Spleen (tissue), 11 donors: ENCODE measurements at regions not wholly inside any gene's neighbourhood (a gene's known extent, or its start where the extent isn't known, plus 50 kb on each side); places are given as distances from the start of the nearest gene placed in this dataset.

Experiments used
- DNase-seq: peaks from one replicate; pipeline ENCODE4 v3.0.0-alpha.2; 2020
- H3K27ac ChIP-seq, 8 donors: fragments of 200-600 bp; sonication (generic) in 7 of 8; 1 replicate in 4 of 8; 2 replicates in 4 of 8; pipeline versions ENCODE4 v1.5.0 to v1.8.0; 2016 to 2021; ENCODE audit warnings: inconsistent platforms in 4 of 8, mild to moderate bottlenecking in 4 of 8, moderate library complexity in 1 of 8
- H3K27me3 ChIP-seq, 7 donors: fragments of 200-600 bp; sonication (generic) in 6 of 7; replicated peaks in 1 of 7; 1 replicate in 4 of 7; 2 replicates in 3 of 7; pipeline versions ENCODE4 v1.5.0 to v1.8.0; 2016 to 2021; ENCODE audit warnings: inconsistent platforms in 3 of 7, mild to moderate bottlenecking in 1 of 7
- H3K36me3 ChIP-seq, 6 donors: fragments of 200-600 bp; sonication (generic) in 5 of 6; 1 replicate in 4 of 6; 2 replicates in 2 of 6; pipeline versions ENCODE4 v1.5.0 to v1.8.0; 2016 to 2021; ENCODE audit warnings: inconsistent platforms in 2 of 6
- H3K4me1 ChIP-seq, 6 donors: fragments of 200-600 bp; sonication (generic) in 5 of 6; 1 replicate in 3 of 6; 2 replicates in 3 of 6; pipeline versions ENCODE4 v1.5.0 to v1.8.0; 2016 to 2021; ENCODE audit warnings: inconsistent platforms in 3 of 6
- H3K4me3 ChIP-seq, 8 donors: fragments of 200-600 bp; sonication (generic) in 7 of 8; 1 replicate in 4 of 8; 2 replicates in 4 of 8; pipeline versions ENCODE4 v1.5.0 to v1.8.0; 2016 to 2021; ENCODE audit warnings: inconsistent platforms in 4 of 8, mild to moderate bottlenecking in 4 of 8, moderate library complexity in 2 of 8
- H3K9me3 ChIP-seq, 8 donors: fragments of 200-600 bp; sonication (generic) in 7 of 8; 1 replicate in 4 of 8; 2 replicates in 4 of 8; pipeline versions ENCODE4 v1.5.0 to v1.8.0; 2016 to 2021; ENCODE audit warnings: inconsistent platforms in 4 of 8
- POLR2A ChIP-seq, 3 donors: fragments of 450-650 bp; IDR thresholded peaks; one replicate each; pipeline ENCODE4 v1.5.1; 2017; ENCODE audit warnings: antibody characterized with exemption in 3 of 3, mild to moderate bottlenecking in 1 of 3
- POLR2AphosphoS5 ChIP-seq, 3 donors: sonication (generic); formaldehyde crosslinking; IDR thresholded peaks; one replicate each; pipeline ENCODE4 v1.5.1; 2017; ENCODE audit warnings: antibody characterized with exemption in 3 of 3
- WGBS, 5 donors: extraction: QIAGEN DNeasy Blood & Tissue Kit in 3 of 5; methylation state at CpG; one replicate each; pipeline versions ENCODE4 v1.1.5 to v1.1.7; 2013 to 2018; 5-methylcytosine and 5-hydroxymethylcytosine counted together
- intact Hi-C: fragments of 100-400 bp; cut with DNase I; formaldehyde crosslinking; loops from one replicate; pipeline ENCODE4 v1.15.0; 2023; ENCODE audit warnings: low total_unique reads
- TF ChIP-seq, protein P1 (sequence below), 11 experiments: fragments of 200-600 bp in 7 of 11; fragments of 450-650 bp in 4 of 11; sonication (generic) in 4 of 11; IDR thresholded peaks in 8 of 11; conservative IDR thresholded peaks in 3 of 11; 1 replicate in 7 of 11; 2 replicates in 4 of 11; pipeline versions ENCODE4 v1.4.0 to v1.8.0; 2016 to 2021; ENCODE audit warnings: antibody characterized with exemption in 11 of 11, inconsistent platforms in 4 of 11, mild to moderate bottlenecking in 1 of 11
- donor health status: healthy with polysubstance abuse.
- donor health status: DM: no; HTN: no; CAD: no; lungs with moderate emphysema.
- donor health status: DM: no; HTN: no; CAD: no.
- donor health status: Bipolar disorder and iron deficiency.
- donor health status: healthy.
- donor health status: DM: no; HTN: no; CAD: no.
- donor health status: DM: yes; HTN: yes; CAD: no.

DNA sequence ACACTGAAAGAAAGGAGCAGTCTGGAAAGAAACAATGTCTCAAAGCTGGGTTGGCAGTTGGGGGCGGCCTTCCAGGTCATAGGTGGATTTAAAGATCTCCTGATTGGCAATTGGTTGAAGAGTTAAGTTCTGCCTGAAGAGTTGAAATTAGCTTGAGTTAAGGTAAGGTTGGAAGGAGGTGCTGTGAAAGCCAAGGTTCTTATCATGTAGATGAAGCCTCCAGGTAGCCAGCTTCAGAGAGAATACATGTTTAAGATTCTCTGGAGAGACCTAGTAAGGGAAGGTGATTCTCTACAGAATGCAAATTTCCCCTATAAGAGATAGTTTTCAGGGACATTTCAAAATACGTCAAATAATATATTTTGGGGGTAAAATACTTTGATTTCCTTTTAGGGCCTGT is 387.1 kb downstream of the TMEM232 start:
- no peak overlapping the region for H3K4me3 ChIP-seq
- no peaks in the 10 kb centered on the region for H3K4me1 ChIP-seq
- H3K9me3 ChIP-seq = no peaks in the 10 kb centered on the region
- H3K27me3 ChIP-seq = no peaks in the 10 kb centered on the region
- TF ChIP-seq, protein P1, sequence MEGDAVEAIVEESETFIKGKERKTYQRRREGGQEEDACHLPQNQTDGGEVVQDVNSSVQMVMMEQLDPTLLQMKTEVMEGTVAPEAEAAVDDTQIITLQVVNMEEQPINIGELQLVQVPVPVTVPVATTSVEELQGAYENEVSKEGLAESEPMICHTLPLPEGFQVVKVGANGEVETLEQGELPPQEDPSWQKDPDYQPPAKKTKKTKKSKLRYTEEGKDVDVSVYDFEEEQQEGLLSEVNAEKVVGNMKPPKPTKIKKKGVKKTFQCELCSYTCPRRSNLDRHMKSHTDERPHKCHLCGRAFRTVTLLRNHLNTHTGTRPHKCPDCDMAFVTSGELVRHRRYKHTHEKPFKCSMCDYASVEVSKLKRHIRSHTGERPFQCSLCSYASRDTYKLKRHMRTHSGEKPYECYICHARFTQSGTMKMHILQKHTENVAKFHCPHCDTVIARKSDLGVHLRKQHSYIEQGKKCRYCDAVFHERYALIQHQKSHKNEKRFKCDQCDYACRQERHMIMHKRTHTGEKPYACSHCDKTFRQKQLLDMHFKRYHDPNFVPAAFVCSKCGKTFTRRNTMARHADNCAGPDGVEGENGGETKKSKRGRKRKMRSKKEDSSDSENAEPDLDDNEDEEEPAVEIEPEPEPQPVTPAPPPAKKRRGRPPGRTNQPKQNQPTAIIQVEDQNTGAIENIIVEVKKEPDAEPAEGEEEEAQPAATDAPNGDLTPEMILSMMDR (IDR thresholded peaks at IDR 0.05 in 8 of 11, conservative IDR thresholded peaks at IDR 0.05 in 3 of 11) = no peak
- TF ChIP-seq POLR2AphosphoS5 (IDR thresholded peaks at IDR 0.05) (no peak), POLR2A (IDR thresholded peaks at IDR 0.05) (no peak)
- 86 to 96% (median 89%) methylated on average over 2 of the region's 2 CpGs for WGBS, 5 donors
- no peak overlapping the region for H3K27ac ChIP-seq
- intact Hi-C loops = no loop called here
- H3K36me3 ChIP-seq = no peaks in the 10 kb centered on the region
- DNase-seq = no peak

DNA sequence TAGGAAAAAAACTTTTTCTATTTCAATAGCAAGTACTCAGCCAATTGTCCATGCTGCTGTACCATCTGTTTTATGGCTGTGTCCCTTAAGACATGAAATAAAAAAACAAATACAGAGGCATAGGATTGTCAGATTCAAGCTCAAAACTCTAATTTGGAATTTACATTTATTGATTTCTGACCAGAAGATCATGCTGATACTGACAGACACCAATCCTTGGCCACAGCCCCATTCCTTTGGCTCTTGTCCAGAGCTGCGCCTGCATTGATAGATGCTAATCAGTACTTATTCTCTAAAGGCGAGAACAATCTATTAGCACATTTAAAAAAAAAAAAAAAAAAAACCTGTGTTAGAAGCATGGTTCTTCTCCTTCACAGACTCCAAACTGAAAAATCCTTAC is 384.6 kb downstream of the TMEM232 start:
- DNase-seq = no peak
- Histone ChIP-seq H3K9me3 (no peaks in the 10 kb centered on the region), H3K27me3 (no peaks in the 10 kb centered on the region), H3K27ac (no peak overlapping the region), H3K36me3 (no peaks in the 10 kb centered on the region), H3K4me1 (no peaks in the 10 kb centered on the region), H3K4me3 (no peak overlapping the region)
- TF ChIP-seq POLR2A (IDR thresholded peaks at IDR 0.05) (no peak), POLR2AphosphoS5 (IDR thresholded peaks at IDR 0.05) (no peak)
- TF ChIP-seq, protein P1 (IDR thresholded peaks at IDR 0.05 in 8 of 11, conservative IDR thresholded peaks at IDR 0.05 in 3 of 11) = no peak
- 78 to 87% (median 85%) methylated on average over 2 of the region's 2 CpGs for WGBS, 5 donors
- intact Hi-C loops = no loop called here

GRCh38 chr5:110342683-110343082 is 383.8 kb downstream of the TMEM232 start:
- DNase-seq = no peak
- WGBS, 5 donors = 15 to 38% (median 21%) methylated on average over 1 of the region's 1 CpG
- Histone ChIP-seq H3K9me3 (no peaks in the 10 kb centered on the region), H3K4me1 (no peaks in the 10 kb centered on the region), H3K4me3 (no peak overlapping the region), H3K36me3 (no peaks in the 10 kb centered on the region), H3K27me3 (no peaks in the 10 kb centered on the region), H3K27ac (no peak overlapping the region)
- TF ChIP-seq, protein P1 (IDR thresholded peaks at IDR 0.05 in 8 of 11, conservative IDR thresholded peaks at IDR 0.05 in 3 of 11) = no peak
- TF ChIP-seq POLR2A (IDR thresholded peaks at IDR 0.05) (no peak), POLR2AphosphoS5 (IDR thresholded peaks at IDR 0.05) (no peak)
- intact Hi-C loops = no loop called here

- no peaks in the 10 kb centered on the region for H3K27me3 ChIP-seq
- no peak for DNase-seq
- no peaks in the 10 kb centered on the region for H3K36me3 ChIP-seq
- intact Hi-C loops = no loop called here
- H3K27ac ChIP-seq = no peak overlapping the region
- WGBS, 5 donors = 76 to 86% (median 84%) methylated on average over 1 of the region's 1 CpG
- no peak overlapping the region for H3K4me3 ChIP-seq
- no peaks in the 10 kb centered on the region for H3K4me1 ChIP-seq
- TF ChIP-seq POLR2A (IDR thresholded peaks at IDR 0.05) (no peak), POLR2AphosphoS5 (IDR thresholded peaks at IDR 0.05) (no peak)
- TF ChIP-seq, protein P1 (IDR thresholded peaks at IDR 0.05 in 8 of 11, conservative IDR thresholded peaks at IDR 0.05 in 3 of 11) = no peak
- no peaks in the 10 kb centered on the region for H3K9me3 ChIP-seq
These were observed 382.9 kb downstream of the TMEM232 start for GRCh38 chr5:110343616-110344015.
